RCC 7860 (cell line): ENCODE measurements at regions not wholly inside any gene's neighbourhood (a gene's known extent, or its start where the extent isn't known, plus 50 kb on each side); places are given as distances from the start of the nearest gene placed in this dataset.

ENCODE experiments used
- DNase-seq: peaks from one replicate; pipeline ENCODE4 v3.0.0-alpha.2; 2015; ENCODE audit warnings: low spot score
- FAIRE-seq: peaks from 2 replicates; lab custom pipeline; 2012; peaks lifted over from hg19 to GRCh38; lab: Jason Lieb, UNC

DNA sequence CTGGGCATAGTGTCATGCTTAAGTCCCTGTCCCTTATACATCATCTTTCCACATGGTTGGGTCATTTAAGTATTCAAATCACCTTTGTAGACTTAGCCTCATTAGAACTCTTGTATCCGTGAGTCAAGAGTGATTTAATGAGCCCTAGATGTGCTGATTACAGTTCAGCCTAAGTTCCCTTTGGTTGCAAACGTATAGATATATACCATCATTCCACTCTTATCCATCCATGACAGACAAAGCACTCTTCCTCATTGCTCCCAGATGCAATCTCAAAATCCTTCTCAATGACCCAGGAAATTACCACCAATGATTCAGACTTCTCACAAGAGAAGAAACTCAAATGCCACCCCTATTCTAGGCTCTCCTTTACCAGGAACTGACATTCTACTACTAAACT lies 50.2 kb upstream of the C3orf49 start:
- FAIRE-seq (no peak), DNase-seq (no peak)
